Coronary artery (tissue), 2 donors: ENCODE measurements at regions not wholly inside any gene's neighbourhood (a gene's known extent, or its start where the extent isn't known, plus 50 kb on each side); places are given as distances from the start of the nearest gene placed in this dataset.

Source experiments
- DNase-seq: peaks from one replicate; pipeline ENCODE4 v3.0.0-alpha.2; 2017; ENCODE audit warnings: low spot score
- H3K27ac ChIP-seq, 2 donors: fragments of 200-600 bp; sonication (generic); one replicate each; pipeline ENCODE4 v1.5.1; 2016 to 2019
- H3K4me3 ChIP-seq: fragments of 200-600 bp; sonication (generic); 2 replicates; pipeline ENCODE4 v1.5.1; 2016; ENCODE audit warnings: mild to moderate bottlenecking, moderate library complexity
- TF ChIP-seq, protein P1 (sequence below): fragments of 200-600 bp; sonication (generic); IDR thresholded peaks from one replicate; pipeline ENCODE4 v1.5.1; 2019; ENCODE audit warnings: antibody characterized with exemption

DNA sequence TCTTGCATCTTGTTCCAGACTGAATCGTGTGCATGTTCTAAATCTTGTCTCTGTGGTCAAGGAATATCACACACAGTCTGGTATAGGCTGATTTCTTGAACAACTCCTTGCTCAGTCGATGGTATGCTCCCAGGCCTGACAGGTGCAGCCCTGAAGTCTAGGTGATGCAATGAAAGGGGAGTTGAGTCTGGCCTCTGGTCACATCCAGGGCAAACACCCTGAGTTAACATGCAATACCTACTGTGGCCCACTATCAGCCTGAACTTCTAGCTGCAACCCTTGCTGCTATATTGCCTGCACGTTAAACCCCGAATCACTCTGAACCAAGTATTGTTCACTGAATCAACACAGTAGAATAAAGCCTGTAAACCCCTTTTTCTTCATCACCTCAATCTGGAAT is 303.4 kb downstream of the USP25 start:
- Histone ChIP-seq H3K27ac (no peak overlapping the region), H3K4me3 (no peak overlapping the region)
- TF ChIP-seq, protein P1, sequence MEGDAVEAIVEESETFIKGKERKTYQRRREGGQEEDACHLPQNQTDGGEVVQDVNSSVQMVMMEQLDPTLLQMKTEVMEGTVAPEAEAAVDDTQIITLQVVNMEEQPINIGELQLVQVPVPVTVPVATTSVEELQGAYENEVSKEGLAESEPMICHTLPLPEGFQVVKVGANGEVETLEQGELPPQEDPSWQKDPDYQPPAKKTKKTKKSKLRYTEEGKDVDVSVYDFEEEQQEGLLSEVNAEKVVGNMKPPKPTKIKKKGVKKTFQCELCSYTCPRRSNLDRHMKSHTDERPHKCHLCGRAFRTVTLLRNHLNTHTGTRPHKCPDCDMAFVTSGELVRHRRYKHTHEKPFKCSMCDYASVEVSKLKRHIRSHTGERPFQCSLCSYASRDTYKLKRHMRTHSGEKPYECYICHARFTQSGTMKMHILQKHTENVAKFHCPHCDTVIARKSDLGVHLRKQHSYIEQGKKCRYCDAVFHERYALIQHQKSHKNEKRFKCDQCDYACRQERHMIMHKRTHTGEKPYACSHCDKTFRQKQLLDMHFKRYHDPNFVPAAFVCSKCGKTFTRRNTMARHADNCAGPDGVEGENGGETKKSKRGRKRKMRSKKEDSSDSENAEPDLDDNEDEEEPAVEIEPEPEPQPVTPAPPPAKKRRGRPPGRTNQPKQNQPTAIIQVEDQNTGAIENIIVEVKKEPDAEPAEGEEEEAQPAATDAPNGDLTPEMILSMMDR: no peak
- no peak for DNase-seq

DNA sequence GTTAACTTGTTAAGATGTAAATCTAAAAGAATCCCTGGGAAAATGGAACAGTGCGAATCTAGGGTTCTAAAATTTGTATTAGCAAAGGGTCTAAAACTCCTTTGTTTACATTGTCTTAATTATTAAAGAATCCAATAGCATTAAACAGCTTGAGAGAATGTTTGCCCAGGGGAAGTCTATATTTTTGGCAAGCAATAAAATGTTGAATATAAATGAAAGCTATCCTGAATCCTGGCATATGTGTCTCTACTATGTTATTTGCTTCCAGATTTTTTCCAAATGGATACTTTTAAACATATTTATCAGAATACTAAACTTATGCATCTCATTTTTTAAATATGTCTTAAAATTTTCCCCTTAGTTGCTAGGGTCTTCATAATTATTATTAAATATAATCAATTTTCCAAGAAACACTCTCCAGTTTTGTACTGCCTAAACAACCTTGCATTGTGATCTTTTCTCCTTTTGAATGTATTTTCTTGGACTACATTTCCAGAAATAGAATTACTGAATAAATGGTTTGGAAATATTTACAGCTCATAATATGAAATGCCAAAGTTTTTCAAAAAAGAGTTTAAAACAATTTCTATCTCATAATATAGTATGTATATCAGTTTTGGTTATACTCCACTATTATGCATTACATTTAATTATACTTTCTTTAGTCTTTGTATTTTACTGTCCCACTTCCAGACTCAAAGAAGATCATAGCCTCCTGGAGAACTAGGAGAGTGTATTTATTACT is 304.8 kb downstream of the USP25 start:
- TF ChIP-seq, protein P1: no peak

DNA sequence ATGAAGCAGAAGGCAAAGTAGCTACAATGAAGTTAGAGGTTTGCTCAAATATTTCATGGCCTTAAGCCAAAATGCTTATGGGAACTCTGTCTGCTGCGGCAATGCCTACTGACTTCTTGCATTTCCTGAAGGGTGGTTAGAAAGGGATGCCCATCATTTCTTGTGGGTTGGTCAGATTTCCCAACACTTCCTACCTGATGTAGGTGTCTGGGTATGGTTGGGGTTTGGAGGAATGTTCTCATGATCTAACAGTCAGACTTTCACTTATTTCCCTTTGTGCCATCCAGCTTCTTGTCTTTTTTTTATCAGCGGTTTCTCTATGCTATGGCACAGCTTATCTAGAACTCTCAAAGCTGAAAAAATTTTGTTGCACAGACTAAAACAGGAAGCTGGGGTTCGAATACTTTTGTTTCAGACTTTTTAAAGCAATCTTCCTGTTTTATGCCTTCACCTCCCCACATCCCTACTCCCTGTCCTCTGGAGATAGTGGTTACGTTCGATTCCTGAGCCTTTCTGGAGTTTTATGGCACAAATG is 307.7 kb downstream of the USP25 start:
- H3K4me3 ChIP-seq: no peak overlapping the region
- no peak overlapping the region for H3K27ac ChIP-seq
- TF ChIP-seq, protein P1: no peak
- no peak for DNase-seq

More for the DNA sequence above, 304.8 kb downstream of the USP25 start:
- no peak for DNase-seq
- no peak overlapping the region for H3K27ac ChIP-seq
- no peak overlapping the region for H3K4me3 ChIP-seq

DNA sequence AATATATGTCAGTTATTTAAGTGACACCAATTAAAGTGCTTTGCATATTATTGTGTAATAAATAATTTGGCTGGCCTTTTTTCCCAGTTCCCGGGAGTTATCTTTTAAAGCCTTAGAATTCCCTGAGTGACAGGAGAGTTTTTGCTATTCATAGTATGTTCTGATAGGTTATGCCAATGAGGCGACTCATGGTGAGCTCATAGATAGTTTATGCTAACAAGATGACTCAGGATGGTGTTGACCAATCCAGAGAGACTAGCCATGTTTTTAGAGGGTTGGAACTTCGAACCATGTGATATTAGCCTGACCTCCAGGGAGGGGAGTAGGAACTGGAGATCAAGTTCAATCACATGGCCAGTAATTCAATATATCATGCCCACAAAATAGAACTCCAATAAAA is 310.8 kb downstream of the USP25 start:
- TF ChIP-seq, protein P1: no peak
- H3K4me3 ChIP-seq: no peak overlapping the region
- DNase-seq: no peak

DNA sequence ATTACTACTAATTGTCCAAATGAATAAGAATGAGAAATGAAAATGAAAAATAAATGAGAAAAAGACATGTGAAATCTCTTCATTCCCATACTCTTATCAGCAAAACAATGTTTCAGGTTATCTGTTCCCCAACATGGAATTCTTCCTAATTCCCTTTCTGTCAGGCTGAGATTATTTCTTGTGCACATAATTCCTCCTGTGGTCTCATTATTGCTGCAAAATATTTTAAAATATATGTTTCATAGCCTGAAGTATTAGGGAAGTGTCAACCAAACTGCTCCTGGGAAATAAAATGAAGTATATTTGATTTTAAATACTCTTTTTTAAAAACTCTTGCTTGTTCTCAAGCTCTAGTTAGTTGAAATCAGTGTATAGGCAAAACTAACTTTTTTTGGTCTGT is 314.9 kb downstream of the USP25 start:
- no peak for DNase-seq
- TF ChIP-seq, protein P1: no peak
- Histone ChIP-seq H3K4me3 (no peak overlapping the region), H3K27ac (no peak overlapping the region)

More for the DNA sequence above, 310.8 kb downstream of the USP25 start:
- no peak overlapping the region for H3K27ac ChIP-seq

DNA sequence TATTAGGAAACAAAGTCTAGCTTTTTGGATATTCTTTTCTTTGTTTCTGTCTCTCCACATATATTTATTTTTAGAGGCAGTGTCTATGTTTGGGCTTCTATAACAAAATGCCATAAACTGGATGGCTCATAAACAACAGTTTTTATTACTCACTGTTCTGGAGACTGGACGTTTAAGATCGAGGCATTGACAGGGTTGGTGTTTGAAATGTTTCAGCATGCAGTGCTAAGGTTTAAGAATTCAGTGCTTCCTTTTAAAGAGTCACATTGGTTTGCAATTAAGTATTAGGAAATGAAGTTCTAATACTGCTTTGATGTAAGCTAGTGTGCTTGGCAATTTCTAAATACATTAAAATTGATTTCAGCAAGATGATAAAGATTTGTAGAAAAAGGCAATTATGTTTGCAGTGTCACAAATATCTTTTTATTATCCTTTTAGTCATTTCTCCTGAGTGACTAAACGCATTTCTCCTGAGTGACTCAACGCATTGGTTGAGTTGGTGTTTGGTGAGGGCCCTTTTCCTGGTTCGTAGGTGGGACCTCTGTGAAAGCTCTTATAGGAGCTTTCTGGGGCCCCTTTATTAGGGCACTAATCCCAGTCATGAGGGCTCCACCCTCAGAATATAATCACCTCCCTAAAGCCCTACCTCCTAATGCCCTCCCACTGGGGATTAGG is 317.0 kb downstream of the USP25 start:
- TF ChIP-seq, protein P1: no peak
- Histone ChIP-seq H3K4me3 (no peak overlapping the region), H3K27ac (no peak overlapping the region)
- DNase-seq: no peak
